HG02870 (cell line): ENCODE measurements at regions not wholly inside any gene's neighbourhood (a gene's known extent, or its start where the extent isn't known, plus 50 kb on each side); places are given as distances from the start of the nearest gene placed in this dataset.
"Not testable (repeated sequence)": the region's sequence is repeated elsewhere in the genome, so short reads cannot be mapped to it uniquely, and the experiment has no call there.

Experiments
- ATAC-seq: cut with Tn5 transposase; IDR thresholded peaks from one replicate; pipeline ENCODE4 v1.9.1; 2021; ENCODE audit warnings: mild to moderate bottlenecking, moderate library complexity; ENCODE audit not compliant: unreplicated experiment

DNA sequence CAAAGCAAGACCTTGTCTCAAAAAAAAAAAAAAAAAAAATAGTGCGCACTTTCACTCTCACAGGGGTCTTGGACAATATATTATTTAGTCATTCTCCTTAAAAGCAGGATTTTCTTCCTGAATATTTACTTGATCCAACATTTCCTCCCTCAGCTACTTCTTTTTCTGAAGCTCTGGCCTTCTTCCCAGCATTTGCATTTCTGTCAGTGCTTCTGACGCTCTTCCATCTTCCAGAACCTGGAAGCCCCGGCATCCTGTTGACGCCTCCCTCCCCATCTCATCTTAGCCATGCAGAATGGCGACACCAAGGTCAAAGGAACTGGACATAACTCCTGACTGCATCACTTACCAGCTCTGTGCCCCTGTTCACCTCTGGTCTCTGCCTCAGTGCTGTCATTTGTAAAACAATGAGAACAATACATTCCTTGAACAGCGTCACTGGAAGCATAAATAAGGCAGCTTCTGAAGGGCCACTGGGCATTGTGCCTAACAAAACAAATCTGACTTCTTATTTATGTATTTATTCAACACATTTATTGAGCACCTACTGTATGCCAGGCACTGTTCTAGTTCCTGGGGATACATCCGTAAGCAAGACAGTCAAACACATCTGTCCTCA is 90.9 kb upstream of the MDM1 start:
- no peak for ATAC-seq

- no peak for ATAC-seq
Measured at GRCh38 chr12:68425998-68426397, 93.8 kb upstream of the MDM1 start.

GRCh38 chr12:68428211-68428610 is 96.0 kb upstream of the MDM1 start:
- ATAC-seq: no peak

DNA sequence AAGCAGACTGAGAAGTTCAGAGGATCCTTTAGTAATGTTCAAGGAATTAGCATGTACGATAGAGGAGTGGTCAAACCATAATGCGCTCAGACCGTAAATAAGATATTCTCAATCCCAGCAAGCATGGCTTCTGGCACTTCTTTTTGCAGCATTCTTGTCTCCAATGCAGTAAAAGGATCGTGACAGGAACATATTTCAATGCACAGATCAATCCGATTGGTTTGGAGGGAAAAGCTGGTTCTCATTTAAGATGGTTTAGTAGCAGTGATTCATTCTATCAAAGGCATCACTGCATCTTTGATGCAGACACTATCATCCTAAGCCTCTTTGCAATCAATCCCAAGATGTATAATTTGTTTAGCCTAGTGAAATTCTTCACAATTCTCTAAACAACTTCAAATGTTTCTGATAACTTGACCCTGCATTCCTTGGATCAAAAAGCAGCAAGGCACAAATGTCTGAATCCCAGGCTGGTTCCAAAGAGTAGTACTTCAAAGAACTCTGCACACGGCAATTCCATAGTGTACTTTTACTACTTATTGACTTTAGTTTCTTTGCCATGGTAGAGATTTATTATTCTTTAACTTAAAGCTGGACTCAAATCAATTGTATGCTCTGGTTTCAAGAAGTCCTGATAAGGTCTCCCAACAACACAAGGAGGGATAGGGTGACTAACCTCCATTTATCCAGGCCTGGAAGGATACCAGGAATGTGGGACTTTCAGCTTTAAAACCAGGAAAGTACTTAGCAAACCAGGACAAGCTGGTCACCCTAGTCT is 96.8 kb upstream of the MDM1 start:
- ATAC-seq: no peak

DNA sequence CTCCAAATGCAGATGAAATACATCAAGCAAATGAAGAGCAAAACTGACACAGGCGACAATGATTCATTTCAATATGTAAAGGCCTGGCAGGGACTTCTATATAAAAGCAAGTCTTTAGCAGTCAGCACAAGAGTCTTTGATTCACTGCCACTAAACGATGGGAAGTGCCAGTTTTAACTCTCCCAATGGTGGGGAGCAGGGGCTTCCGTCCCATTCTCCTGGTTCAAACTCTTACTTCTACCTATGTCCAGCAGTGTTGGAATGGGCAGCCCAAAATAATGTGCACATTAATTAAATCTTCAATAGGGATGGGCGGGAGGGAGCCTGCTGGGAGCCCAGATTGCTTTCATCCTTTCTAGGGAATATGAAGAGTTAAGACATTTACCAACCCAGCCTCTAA is 97.5 kb upstream of the MDM1 start:
- no peak for ATAC-seq

- ATAC-seq: no peak
Measured at GRCh38 chr12:68431786-68432185, 99.6 kb upstream of the MDM1 start.

GRCh38 chr12:68432622-68433021 is 100.5 kb upstream of the MDM1 start:
- no peak for ATAC-seq

DNA sequence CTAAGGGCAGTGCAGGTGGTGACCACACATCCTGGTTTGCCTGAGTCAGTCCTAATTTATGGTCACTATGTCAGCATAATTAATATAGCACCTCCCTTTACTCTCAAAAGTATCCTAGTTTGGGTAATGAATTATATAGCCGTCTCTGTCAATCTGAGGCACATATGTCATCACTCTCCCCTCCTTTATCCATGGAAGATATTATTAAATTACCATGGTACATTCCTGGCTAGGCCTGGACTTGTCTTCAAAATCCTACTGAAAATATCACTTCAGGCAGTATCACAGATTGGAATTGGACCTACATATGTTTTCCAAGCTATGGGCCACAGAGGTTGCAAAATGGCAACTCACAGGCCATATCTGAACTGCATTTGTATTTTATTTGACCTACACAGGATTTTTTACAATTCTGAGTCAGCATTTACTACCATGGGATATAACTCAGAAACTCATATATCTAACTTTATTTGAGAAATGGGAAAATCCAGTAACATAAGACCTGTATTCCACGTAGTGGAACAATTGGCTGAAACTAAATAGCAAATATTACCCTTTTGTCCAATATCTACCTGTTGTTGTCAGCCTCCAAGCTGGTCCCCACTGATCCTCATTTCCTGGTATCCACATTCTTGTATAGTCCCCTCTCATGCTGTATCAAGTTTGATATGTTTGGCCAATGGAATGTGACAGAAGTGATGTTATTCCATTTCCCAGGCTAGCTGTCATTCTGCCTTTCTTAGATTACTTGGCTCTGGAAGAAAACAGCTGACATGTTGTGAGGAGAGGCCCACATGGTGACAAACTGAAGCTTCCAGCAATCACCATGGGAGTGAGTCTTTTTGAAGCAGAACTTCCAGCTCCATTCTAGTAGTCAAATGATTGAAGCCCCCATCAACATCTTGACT is 102.5 kb upstream of the MDM1 start:
- ATAC-seq: no peak

DNA sequence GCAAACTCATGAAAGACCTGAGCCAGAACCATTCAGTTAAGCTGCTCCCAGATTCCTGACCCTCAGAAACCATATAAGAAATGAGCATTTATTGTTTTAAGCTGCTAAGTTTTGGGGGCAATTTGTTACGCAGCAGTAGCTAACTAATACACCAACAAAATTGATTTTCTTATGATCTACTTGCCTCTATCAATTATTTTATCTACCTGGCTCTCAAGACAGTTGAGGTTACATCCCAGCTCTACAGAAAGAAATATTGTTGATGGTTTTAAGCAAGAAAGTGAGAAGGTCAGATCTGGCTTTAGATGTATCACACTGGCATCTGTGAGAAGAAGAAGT is 103.1 kb upstream of the MDM1 start:
- ATAC-seq: no peak

- no peak for ATAC-seq
Measured at GRCh38 chr12:68435816-68436215, 103.7 kb upstream of the MDM1 start.

DNA sequence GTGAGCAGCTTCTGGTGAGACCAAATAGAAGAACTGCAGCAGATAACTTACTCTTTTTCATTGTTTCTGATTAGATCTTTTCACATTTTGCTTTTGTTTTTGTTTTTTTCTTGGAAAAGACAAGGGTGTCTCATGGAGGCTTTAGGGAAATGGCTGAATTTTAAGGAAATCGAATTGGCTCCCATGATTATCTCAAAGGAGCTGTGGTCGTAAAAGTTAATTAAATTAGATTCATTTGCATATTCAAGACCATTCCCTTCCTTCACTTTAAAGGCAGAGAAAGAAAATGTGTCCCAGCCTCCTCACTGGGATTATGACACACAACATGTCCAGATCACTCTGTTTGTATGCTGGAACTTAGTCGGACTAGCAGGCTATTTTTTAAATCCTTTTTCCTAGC is 106.4 kb upstream of the MDM1 start:
- no peak for ATAC-seq

- ATAC-seq: no peak
Measured at GRCh38 chr12:68439368-68440045, 107.3 kb upstream of the MDM1 start.

- no peak for ATAC-seq
Measured at GRCh38 chr12:68440068-68440581, 108.0 kb upstream of the MDM1 start.

GRCh38 chr12:68441167-68441566 is 109.0 kb upstream of the MDM1 start:
- no peak for ATAC-seq

DNA sequence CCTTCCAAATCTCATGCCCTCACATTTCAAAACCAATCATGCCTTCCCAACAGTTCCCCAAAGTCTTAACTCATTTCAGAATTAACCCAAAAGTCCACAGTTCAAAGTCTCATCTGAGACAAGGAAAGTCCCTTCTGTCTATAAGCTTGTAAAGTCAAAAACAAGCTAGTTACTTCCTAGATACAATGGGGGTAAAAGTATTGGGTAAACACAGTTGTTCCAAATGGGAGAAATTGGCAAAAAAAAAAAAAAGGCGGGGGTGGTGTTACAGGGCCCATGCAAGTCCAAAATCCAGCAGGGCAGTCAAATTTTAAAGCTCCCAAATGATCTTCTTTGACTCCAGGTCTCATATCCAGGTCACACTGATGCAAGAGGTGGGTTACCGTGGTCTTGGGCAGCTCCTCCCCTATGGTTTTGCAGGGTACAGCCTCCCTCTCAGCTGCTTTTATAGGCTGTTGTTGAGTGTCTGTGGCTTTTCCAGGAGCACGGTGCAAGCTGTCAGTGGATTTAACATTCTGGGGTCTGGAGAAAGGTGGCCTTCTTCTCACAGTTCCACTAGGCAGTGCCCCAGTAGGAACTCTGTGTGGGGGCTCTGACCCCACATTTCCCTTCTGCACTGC is 110.3 kb upstream of the MDM1 start:
- not testable (repeated sequence) for ATAC-seq

- ATAC-seq: not testable (repeated sequence)
Measured at GRCh38 chr12:68443695-68444094, 111.5 kb upstream of the MDM1 start.

- ATAC-seq: no peak
Measured at GRCh38 chr12:68445824-68446223, 113.7 kb upstream of the MDM1 start.

GRCh38 chr12:68446384-68446783 is 114.2 kb upstream of the MDM1 start:
- no peak for ATAC-seq

- no peak for ATAC-seq
Measured at GRCh38 chr12:68446901-68447796, 115.0 kb upstream of the MDM1 start.
